Lower leg skin (tissue), 4 donors: ENCODE measurements at regions not wholly inside any gene's neighbourhood (a gene's known extent, or its start where the extent isn't known, plus 50 kb on each side); places are given as distances from the start of the nearest gene placed in this dataset.

Experiments
- DNase-seq, 2 donors: peaks; one replicate each; pipeline ENCODE4 v3.0.0-alpha.2; 2019; ENCODE audit warnings: low spot score in 2 of 2
- H3K4me3 ChIP-seq: fragments of 200-600 bp; sonication (generic); 2 replicates; pipeline ENCODE4 v1.5.1; 2017; ENCODE audit warnings: mild to moderate bottlenecking, low read depth; ENCODE audit not compliant: poor library complexity, severe bottlenecking
- POLR2A ChIP-seq, 2 donors: fragments of 450-650 bp; IDR thresholded peaks; one replicate each; pipeline ENCODE4 v1.6.1; 2016 to 2017; ENCODE audit warnings: antibody characterized with exemption in 2 of 2, mild to moderate bottlenecking in 1 of 2, moderate library complexity in 1 of 2
- WGBS, 2 donors: methylation state at CpG; one replicate each; pipeline ENCODE4 v1.1.5; 2018; 5-methylcytosine and 5-hydroxymethylcytosine counted together
- intact Hi-C: fragments of 100-400 bp; cut with DNase I; formaldehyde crosslinking; loops from one replicate; pipeline ENCODE4 v1.15.0; 2023; ENCODE audit warnings: low total_unique reads
- TF ChIP-seq, protein P1 (sequence below), 3 donors: fragments of 450-650 bp; IDR thresholded peaks; one replicate each; pipeline ENCODE4 v1.5.1; 2016; ENCODE audit warnings: antibody characterized with exemption in 3 of 3, mild to moderate bottlenecking in 3 of 3, moderate library complexity in 2 of 3

DNA sequence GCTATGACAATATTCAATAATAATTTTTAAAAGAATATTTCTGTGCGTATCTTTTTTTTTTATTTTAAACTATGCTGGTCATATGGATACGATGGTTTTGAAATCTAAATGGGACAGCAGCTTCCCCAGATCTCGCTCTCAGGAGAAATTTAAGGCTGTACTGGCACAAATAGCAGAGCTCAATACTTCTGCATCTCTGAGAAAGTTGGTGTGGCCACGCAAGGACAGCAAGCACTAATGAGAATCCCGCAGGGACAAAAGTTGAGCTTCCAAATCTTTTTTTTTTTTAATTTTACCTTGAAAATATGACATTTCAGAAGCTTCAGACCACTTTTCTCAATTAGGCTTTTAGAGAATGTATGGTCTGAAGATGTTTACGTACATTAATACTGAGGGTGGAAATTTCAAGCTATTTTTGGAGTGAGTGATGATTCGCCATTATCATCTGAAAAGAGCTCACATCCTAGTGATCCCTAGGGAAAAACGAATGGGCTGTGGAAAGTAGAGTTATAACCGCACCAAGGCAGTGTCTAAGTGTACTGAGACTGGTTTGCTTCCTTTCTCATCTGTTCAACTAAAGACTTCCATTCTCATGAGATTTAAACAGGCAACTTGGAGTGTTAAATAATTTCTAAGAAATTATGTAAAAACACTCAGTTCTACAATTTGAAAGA lies 840.0 kb downstream of the C6orf118 start:
- TF ChIP-seq POLR2A (IDR thresholded peaks at IDR 0.05), result no peak
- TF ChIP-seq, protein P1, sequence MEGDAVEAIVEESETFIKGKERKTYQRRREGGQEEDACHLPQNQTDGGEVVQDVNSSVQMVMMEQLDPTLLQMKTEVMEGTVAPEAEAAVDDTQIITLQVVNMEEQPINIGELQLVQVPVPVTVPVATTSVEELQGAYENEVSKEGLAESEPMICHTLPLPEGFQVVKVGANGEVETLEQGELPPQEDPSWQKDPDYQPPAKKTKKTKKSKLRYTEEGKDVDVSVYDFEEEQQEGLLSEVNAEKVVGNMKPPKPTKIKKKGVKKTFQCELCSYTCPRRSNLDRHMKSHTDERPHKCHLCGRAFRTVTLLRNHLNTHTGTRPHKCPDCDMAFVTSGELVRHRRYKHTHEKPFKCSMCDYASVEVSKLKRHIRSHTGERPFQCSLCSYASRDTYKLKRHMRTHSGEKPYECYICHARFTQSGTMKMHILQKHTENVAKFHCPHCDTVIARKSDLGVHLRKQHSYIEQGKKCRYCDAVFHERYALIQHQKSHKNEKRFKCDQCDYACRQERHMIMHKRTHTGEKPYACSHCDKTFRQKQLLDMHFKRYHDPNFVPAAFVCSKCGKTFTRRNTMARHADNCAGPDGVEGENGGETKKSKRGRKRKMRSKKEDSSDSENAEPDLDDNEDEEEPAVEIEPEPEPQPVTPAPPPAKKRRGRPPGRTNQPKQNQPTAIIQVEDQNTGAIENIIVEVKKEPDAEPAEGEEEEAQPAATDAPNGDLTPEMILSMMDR (IDR thresholded peaks at IDR 0.05), result no peak
- no peak overlapping the region for H3K4me3 ChIP-seq
- DNase-seq, result no peak
- intact Hi-C loops, result no loop called here
- 78 to 83% methylated on average over 9 of the region's 9 CpGs for WGBS, 2 donors

DNA sequence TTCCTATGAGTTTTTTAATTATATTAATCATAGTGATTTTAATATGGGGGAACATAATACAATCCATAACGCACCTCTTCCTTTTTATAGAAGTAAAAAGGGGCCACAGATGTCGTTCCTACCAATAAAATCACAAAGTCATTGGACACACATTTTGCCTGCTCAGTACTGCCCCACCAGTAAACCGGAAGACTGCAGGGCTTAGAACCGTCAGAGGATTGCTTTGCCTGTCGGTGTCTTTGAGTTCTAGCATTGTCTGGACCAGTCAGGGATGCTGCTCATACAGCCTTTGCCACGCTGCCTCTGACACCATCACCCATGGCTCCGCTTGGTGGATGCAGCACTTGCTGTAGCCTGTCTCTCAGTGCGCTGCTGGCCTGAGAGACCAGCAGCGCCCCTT lies 853.6 kb downstream of the C6orf118 start:
- DNase-seq, result no peak
- H3K4me3 ChIP-seq, result no peak overlapping the region
- no peak for TF ChIP-seq POLR2A (IDR thresholded peaks at IDR 0.05)
- TF ChIP-seq, protein P1 (IDR thresholded peaks at IDR 0.05), result no peak
- WGBS, 2 donors, result 88 to 91% methylated on average over 9 of the region's 9 CpGs
- intact Hi-C loops, result no loop called here

DNA sequence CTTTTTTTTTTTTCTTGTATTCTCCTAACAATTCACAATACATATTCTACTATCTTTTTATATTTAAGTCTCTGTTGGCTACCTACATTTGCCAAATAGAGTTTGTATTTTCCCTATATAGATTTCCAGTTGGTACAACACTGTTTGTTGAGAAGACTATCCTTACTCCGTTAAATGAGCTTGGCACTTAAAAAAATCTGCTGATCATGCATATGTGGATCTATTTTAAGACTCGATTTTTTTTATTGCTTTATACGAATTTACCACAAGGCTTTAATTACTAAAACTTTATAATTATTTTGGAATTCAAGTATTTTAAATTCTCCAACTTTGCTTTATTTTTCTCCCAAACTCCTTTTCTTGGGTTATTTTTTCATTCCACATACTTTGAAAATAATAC lies 855.6 kb downstream of the C6orf118 start:
- TF ChIP-seq, protein P1 (IDR thresholded peaks at IDR 0.05), result no peak
- TF ChIP-seq POLR2A (IDR thresholded peaks at IDR 0.05), result no peak
- DNase-seq, result no peak
- no peak overlapping the region for H3K4me3 ChIP-seq
- WGBS, 2 donors, result 72 to 73% methylated on average over 3 of the region's 3 CpGs
- intact Hi-C loops, result no loop called here

DNA sequence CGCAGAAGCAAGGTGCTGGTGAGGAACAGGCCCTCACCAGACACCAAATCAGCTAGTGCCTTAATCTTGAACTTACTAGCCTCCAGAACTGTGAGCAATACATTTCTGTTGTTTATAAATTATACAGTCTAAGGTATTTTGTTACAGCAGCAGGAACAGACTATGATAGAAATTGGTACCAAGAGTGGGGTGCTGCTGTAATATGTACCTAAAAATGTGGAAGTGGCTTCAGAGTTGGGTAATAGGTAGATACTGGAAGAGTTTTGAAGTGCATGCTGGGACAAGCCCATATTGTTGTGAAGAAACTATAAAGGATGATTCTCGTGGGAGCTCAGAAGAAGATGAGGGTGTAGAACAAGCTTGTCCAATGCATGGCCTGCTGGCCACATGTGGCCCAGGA lies 866.8 kb downstream of the C6orf118 start:
- no peak overlapping the region for H3K4me3 ChIP-seq
- WGBS, 2 donors, result 88 to 90% methylated on average over 2 of the region's 2 CpGs
- intact Hi-C loops, result no loop called here
- DNase-seq, result no peak
- TF ChIP-seq, protein P1 (IDR thresholded peaks at IDR 0.05), result no peak
- no peak for TF ChIP-seq POLR2A (IDR thresholded peaks at IDR 0.05)

DNA sequence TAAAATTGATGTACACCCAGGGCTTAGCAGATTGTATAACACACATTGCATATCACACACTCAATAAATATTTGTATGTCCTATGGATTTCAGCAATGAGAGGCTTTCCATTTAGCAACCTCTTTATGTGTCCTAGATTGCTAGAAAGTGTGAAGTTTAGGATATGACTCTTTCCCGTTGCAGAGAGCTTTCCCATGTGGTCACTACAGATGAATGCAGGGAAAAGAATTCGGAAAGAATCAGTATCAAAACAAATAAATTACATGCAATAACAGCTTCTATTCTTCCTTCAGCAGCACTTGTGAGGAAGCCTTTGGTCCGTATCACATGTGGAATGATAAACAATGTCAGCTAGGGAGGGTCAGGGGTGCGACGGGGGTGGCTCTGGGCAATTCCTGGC lies 870.1 kb downstream of the C6orf118 start:
- TF ChIP-seq, protein P1 (IDR thresholded peaks at IDR 0.05), result no peak
- TF ChIP-seq POLR2A (IDR thresholded peaks at IDR 0.05), result no peak
- no peak for DNase-seq
- intact Hi-C loops, result no loop called here
- 63 to 72% methylated on average over 5 of the region's 5 CpGs for WGBS, 2 donors
- H3K4me3 ChIP-seq, result no peak overlapping the region

DNA sequence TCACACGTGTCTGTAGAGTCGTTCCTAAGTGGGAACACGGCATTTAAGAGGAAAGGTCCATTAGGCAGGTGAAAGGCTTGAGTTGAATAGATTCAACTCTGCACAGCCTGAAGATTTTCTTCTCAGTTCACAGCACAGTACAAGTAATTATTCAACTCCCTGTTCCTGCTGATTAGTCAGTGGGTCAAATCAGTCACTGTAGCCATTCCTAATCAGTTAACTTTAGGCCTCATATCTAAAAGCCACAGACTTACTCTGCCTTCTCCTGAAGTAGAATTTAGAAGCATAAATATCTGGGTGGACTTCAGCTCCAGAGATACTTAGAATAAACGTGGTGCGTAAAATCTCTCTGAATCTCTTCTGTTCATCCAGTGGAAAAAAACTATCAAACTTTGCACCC lies 872.4 kb downstream of the C6orf118 start:
- intact Hi-C loops, result no loop called here
- no peak for TF ChIP-seq POLR2A (IDR thresholded peaks at IDR 0.05)
- TF ChIP-seq, protein P1 (IDR thresholded peaks at IDR 0.05), result no peak
- DNase-seq, result no peak
- WGBS, 2 donors, result 86 to 89% methylated on average over 5 of the region's 5 CpGs
- H3K4me3 ChIP-seq, result no peak overlapping the region
